Activated naive CD4-positive, alpha-beta T cell treated with anti-CD3 and anti-CD28 coated beads, Interleukin-2, amount 50 U/mL, for 16 hours (primary cell): ENCODE measurements at regions not wholly inside any gene's neighbourhood (a gene's known extent, or its start where the extent isn't known, plus 50 kb on each side); places are given as distances from the start of the nearest gene placed in this dataset.

Source experiments
- DNase-seq: peaks from one replicate; pipeline ENCODE4 v3.0.0-alpha.2; 2020

DNA sequence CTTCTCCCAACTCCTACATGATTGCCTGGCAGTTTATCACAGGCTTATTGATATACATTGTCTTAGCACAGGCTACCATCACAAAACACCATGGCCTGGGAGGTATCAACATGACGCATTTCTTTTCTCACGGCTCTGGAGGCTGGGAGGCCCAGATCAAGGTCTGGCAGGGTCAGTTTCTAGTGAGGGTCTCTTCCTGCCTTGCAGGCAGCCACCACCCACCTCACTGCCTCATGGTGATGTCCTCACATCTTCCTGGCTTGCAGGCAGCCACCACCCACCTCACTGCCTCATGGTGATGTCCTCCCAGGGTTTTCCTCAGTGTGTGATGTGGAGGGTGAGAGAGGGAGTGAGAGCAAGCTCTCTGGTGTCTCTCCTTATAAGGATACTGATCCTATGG, 599.3 kb upstream of the MKI67 start:
- DNase-seq = no peak

DNA sequence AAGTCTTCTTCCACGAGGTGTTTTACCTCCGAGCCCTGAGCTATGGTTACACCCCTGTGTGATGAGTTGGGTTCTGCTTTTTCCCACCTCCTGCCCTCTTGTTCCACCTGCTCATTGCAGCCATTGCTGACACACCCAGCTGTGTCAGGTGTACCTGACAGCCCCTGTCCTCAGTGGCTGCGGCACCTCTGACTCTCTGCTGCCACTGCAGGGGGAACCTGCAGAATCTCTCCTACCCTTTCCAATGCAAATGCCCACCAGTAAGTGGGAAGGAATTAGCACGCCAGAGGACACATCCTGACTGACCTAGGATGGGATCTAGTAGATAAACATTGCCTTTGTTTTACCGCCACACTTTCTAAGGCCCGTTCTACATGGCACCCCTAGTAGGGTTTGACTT, 600.9 kb upstream of the MKI67 start:
- DNase-seq = no peak

DNA sequence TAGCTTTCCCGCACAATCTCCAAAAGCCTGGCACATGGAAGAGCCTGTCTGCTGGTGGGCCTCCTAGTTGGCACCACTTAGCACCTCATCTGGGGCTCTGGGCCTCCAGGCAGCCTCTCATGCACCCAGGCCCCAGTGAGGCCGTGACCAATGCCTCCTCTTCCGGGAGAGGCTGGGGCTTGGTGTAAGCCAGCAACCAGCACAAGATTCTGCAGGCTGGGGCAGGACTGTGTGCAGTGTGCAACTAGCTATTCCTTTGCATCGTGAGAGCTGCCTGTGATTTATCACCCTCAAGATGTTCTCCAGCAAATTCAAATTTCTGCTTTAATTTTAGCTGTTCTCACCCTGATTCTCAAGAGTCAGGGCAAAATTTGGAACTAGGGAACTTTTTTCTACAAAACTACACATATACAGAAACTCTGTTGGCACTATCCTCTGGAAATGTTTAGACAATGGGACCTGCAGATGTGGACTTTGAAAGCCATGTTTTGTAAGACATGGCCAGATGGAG, 603.7 kb upstream of the MKI67 start:
- DNase-seq = no peak

DNA sequence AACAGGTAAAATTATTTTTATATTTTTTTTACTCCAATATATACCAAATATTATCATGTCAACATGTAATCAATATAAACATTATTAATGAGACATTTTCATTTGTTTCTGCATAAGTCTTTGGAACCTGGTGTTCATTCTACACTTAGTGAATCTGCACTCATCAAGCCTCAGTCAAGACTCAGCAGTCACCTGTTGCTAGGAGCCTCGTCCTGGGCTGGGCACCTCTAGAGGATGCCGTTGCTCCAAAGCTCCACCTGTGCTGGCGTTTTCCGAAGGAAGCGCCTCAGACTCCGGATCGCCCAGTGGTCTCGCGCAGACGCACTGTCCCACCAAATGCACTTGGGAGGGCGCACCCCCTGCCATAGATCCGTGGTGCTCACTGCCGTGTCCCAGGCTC, 604.7 kb upstream of the MKI67 start:
- DNase-seq = no peak

DNA sequence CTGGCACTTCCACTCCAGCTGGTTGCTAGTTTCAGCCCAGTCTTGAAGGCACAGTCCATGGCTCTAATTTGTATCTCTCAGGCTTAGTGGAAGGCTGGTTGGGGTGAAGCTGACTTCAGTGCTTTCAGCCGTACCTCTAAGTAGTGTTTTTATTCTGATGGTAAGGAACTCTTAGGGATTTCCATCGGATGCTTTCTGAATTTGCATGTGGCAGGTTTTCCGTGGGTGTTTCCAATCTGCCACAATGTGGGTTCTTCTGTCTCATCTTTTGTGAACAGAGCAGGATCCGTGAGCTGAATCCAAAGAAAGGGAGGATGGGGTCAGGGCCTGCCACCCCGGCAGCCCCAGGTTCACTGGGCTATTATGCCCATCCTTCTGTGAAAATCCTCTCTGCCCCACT, 607.9 kb upstream of the MKI67 start:
- no peak for DNase-seq

DNA sequence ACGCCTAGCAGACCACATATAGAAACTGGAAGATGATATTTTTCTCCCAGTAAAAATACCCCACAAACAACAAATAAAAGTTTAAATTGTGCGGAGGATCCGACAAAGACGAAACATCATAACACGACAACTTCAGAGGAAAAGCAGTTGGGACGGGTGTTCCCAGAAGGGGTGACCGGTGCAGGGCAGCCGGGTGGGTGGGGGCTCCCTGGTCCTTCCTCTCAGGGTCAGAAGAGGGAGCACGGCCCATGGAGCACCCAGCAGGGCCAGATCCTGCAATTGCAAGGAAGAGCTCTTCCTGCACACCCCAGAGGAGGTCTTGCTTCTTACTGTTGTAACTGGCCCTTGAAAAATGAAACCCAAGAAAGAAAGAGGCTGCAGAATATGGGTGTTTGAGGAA, 608.5 kb upstream of the MKI67 start:
- no peak for DNase-seq

DNA sequence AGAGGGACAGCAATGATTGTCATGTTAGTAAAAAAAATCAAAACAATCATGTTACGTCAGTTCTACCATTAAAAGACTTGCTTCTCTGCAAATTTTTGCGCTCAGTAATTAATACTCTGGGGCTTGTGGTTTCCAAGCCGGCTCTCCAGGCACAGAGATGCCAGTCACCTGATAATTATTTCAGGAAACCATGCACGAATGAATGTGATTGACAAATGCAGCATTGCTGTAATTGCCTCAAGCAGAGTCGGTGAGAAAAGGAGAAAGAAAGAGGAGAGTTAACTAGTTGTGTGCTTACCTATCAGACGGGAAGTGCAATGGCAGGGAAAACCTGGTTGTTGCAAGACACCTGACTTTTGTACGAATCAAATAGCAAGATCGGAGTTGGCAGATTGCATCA, 609.8 kb upstream of the MKI67 start:
- DNase-seq = no peak

DNA sequence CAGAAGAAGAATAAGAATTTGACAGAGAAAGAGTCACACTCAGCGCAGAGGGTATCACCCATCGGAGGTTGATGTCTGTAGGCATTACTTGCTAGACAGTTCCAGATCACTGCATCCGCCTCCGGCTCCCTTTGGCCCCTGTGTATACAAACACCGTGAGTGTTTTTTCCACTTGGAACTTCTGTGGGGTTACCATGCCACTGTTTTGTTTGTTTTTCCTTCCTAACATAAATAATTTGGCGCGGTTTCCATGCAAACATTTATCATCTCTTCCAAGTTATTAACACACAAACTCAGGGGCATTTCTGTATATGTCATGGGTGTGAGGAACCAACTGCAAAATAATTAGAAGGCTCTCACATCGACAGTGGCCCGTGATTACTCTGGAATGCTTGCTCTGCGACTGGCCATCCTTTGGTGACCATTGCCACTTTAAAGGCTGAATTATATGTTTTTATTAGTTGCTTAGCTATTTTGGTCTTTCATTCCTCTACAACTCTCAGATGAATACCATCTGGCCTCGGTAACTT, 612.2 kb upstream of the MKI67 start:
- no peak for DNase-seq

DNA sequence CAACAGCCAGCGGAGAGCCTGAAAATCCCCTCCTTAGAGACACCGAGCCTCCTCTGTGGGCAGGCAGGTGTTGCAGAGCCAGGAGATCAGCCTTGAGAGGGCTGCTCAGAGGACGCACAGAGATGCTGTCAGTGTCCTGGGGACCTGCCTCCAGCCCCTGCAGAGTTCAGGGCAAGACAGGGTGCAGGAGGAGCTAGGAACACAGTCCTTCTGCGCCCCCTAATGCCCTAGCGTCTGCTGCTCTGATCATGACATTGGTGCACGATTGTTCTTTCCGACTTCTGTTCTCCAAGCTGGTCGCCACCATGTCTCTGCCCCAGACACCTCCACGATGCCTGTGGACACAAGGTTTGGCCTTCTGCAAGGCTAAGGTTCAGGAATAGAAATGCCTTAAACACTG, 613.7 kb upstream of the MKI67 start:
- no peak for DNase-seq

DNA sequence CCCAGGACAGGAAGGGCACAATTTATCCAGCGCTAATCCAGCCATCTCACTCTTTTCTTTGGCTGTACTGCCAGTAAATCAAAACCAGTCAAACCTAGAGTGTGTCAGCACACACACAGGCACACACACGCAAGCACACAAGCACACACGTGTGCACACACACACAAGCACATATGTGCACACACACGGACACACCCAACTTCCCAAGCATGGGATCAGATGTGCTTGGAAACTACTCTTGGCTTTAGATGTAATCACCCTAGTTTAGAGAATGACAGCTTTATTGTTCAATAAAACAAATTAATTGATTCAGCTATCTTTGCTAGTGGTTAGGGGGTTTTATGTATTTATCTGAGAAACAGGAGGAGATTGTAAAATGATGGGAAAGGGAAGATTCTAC, 615.0 kb upstream of the MKI67 start:
- no peak for DNase-seq

DNA sequence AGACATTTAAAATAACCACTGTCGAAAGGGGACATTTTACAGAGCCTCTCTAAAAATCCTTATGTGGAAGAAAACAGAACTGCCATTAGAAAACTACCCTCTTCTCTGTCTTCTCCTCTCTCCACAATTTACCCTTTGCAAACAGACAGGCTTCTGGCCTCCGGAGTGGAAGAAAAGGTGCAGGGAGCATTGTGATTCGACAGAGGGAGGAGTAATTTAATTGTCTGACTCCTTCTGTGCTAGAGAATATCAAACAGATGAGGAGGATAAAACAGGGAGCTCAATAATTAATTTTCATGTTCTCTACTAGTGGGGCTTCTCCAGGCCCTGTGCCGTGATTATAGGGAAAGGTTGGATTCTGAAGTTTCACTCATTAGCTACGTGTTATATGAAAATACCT, 615.5 kb upstream of the MKI67 start:
- no peak for DNase-seq

DNA sequence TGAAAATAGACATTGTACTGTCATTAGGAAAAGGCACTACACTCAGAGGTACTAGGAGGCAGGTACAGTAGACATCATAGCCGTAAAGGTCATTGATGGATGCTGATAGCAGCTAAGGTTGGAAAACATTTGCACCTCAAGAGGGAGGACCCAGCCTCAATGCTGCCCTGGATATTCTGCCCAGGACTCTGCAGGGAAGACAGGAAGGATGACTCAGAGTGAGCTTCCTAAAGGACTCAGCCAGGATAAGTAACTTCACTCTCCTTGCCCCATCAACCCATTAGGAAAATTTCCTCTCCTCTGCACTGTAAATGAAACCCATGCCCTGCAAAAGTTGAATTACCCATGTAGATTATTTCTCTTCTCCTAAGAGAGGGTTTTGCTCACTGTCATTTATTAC, 617.9 kb upstream of the MKI67 start:
- DNase-seq = no peak

DNA sequence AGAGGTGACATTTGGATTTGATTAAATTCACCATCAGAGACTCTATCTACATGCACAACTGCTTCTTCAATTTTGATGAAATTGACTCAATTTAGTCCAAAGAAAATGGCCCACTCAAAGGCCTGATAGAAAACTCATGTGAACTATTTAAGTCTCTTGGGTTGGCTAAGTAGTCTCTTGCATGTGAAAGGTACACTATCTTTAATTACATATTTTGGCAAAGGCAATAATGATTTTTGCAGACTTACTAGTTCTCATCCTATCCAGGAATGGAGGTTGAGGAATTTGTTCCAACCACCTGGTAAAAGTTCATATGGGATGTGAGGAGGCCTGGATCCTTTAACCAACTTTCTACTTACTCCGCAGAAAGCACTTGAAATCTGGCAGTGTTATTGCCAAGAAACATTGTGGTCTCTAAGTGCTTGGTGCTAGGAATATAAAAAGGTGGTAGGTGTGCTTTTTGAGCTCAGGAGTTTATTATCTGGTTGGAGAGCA, 618.6 kb upstream of the MKI67 start:
- no peak for DNase-seq

DNA sequence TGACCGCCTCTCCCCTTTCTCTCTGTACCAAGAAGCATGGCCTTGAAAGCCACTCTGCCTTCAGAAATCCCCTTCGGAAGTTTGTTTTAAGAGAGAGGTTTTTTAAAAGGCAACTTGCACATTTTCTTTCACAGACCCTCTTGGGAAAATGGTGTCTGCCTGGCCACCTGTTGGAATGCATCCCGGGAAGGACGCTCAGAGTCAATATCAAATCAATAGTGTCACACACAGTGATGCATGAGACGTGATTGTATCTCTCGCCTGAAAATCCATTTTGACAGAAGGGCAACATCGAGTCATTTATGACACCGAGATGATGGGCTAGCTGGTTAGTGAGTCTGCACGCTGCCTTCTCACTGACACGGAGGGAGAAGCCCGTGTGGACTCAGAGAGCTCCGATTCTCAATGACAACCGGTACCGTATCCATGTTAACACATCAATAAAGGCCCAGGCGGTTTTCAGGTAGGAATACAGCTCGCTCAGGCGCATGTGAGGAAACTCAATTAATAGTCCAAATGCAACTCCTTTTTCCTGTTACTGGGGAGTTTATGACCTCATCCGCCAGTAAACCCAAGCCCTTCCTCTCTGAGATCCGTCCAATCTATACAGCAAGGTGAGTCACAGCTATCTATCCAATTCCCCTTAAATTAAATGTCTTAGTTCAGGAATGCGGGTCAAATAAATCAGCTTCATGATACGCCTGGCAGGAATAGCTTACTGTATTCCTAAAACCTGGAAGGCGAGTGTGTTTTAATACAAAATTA, 621.5 kb upstream of the MKI67 start:
- DNase-seq = no peak

DNA sequence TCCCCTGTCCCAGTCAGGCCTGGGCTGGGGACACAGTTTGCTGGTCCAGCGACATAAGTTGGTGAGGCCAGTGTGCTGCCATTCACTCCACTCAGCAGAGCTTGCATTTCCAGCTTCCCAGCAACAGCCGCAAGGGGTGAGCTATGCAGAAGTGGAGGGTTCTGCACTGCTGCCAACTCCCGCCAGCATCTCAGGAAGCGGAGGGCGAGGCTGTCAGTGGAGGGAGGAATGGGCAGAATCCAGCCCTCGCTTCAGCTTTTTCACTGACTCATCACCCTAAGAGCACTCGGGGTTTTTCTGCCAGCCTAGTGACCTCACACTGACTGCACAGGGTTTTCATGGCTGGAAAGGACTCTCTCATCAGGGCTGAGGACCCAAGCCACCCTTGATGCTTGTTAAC, 625.1 kb upstream of the MKI67 start:
- DNase-seq = no peak

DNA sequence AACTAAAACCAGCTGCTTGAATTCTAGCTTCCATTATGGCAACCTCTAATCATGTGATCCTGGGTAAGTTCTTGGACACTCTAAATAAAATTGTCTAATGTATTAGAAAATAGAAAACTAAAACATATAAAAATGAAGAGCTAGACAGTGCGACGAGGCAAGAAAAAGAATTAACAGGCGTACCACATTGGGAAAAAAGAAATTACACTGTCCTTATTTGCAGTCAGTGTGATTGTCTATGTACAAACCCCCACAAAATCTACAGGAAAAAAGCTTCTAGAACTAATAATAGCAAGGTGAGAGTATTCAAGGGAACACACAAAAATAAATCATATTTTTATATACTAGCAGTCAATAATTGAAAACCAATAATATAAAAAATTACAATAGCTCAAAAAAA, 625.6 kb upstream of the MKI67 start:
- DNase-seq = no peak

DNA sequence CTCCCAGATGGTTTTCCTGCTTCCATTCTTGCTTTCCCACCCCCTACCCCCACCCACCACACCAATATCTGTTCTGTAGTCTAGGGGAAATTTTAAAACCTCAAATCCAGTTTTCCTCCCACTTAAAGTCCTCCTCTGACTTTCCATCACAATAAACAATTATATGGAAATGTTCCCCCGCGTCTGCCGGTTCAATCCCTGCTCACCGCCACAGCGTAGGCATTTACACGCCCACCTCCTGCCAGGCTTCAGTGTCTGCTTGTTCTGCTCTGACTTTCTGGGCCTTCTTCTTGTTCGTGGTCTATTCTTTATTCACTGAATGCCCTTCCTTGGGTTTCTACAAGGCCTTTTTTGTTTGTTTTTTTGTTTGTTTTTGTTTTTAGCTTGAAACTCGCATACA, 633.0 kb upstream of the MKI67 start:
- no peak for DNase-seq

DNA sequence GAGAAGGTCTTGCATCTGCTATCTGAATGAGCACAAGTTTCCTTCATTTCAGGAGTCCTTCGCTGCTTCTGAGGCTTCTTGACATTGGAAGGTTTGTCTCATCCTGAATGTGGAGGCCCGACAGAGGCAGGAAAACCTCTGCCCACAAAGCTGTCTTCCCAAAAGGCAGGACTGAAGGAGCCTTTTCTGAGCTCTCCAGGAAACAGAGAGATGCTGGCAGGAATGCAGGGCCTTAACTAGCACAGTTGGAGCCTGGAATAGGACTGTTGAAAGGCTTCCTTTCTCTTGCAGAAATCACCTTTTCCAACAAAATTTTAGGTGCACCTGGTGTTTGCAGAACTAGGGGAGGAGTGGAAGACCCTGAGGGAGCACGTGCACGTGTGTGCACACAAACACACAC, 637.4 kb upstream of the MKI67 start:
- no peak for DNase-seq

DNA sequence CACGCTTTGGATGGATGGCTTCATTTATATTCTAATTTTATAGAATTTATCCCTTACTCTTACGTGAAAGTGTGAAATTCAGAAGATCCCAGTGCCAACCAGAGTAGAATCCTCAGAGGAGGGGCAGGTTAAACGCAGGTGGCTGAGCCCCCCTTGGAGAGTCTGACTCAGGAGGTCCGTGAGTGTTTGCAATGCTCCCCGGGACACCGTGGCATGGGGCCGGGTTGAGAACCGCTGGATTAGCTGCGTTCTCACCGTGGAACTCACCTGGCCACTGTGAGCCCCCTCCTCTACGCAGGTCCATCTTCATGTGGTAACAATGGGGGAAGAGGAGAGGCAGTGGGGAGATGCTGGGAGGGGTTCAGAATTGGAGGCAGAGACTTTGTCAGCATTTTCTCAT, 638.0 kb upstream of the MKI67 start:
- no peak for DNase-seq

DNA sequence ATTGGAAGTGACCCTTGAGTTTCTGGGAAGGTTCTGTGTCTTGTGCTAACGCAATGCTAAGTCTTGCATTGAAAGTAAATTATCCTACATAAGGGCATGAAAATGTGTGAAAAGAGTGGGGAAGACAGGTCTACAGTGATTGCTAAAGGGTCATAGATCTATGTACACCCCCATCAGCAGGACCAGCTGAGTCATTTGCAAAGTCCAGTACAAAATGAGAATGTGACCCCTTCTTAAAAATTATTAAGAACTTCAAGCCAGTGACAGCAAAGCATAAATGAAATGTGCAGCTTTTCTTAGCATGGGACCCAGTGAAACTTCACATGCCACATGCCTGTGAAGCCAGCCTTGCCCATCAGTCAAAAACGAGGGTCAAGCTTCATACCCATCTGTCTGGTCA, 640.7 kb upstream of the MKI67 start:
- DNase-seq = no peak

DNA sequence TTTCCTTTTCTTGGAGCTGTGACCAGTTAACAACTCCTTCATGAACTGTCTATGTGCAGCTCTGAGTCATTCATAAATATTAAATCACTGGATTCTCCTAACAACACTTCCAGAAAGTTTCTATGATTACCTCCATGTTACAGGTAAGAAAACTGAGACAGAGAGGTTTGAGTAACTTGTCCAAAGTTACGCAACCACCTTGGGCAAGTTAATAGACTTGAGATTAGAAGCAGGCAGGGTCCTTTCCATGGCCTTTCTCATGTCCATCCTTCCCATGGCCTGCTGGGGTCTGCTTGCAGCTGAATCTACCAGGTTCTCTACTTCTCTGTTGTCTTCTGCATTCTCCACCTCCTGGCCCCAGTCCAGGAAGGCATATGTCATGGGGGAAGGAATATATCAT, 648.8 kb upstream of the MKI67 start:
- no peak for DNase-seq

DNA sequence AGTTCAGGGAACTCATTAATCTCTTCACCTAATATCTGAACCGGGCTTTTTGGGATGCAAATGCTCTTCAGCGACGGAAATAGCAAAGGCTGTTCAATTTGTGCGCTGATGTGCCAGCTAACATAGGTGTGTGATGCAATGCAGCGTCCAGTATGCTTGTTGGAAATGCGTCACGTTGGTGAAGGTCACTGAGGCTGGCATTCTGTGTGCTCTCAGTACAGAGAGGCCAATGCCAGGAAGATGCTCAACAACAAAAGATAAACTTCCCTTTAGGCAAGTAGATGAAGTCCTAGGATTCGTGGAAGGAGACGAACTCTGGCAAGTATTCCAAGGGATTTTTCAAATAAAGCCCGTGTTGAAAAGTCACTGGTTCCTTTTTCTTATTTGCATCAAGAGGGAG, 649.5 kb upstream of the MKI67 start:
- no peak for DNase-seq

DNA sequence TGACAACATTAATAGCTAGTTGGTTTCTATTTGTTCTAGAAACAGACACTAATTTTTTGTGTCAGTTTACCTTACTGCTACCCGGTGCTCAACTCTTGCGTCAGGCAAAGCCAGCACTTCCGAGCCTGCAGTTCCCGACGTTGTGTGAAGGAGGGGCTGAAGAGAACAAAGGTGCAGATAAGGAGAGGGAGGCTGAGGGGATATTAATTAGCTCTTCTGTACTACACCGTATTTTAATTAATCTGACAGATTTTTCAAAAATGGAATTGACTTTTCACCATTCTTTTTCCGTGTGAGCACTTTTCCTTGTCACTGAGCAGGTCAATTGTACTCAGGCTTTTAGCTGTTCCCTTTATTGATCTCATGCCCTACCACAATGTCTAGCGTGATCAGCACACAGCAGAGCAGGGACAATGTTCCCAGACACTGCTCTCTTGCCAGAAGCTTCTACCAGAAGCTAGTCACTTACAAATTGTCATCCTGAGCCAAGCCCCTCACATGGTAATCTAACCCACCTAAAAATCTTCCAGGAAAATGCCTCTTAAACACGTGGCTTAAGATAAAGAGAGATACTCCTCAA, 650.5 kb upstream of the MKI67 start:
- no peak for DNase-seq

DNA sequence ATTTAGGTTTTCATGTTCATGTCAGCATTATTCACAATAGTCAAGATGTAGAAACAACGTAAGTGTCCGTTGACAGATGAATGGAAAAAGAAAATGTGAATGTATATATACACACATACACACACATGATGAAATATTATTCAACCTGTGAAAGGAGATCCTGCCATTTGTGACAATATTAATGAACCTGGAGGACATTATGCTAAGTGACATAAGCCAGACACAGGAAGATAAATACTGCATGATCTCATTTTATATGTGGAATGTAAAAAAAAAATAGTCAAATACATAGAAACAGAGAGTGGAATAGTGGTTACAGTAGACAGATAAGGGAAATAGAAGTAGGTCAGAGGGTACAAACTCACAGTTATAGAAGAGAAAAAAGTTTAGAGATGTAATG, 651.1 kb upstream of the MKI67 start:
- DNase-seq = no peak

DNA sequence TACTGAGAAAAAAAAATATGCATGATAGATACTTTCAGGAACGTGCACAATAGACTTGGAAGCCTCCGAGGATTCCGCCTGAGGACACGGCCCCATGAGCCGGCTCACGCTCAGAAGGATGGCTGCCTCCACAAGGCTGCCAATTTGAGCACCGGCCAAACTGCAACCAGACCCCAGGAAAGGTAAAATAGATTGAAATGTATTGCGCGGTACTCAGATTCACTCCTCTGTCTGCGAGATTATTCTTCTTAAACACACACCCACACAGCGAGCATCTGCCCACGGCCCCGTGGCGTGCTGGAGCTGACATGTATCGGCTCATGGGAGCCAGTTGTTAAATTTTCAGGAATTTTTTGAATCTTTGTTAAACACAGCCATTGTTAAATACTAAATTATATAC, 653.2 kb upstream of the MKI67 start:
- no peak for DNase-seq
